ENCODE measurements at regions not wholly inside any gene's neighbourhood (a gene's known extent, or its start where the extent isn't known, plus 50 kb on each side); places are given as distances from the start of the nearest gene placed in this dataset.

DNA sequence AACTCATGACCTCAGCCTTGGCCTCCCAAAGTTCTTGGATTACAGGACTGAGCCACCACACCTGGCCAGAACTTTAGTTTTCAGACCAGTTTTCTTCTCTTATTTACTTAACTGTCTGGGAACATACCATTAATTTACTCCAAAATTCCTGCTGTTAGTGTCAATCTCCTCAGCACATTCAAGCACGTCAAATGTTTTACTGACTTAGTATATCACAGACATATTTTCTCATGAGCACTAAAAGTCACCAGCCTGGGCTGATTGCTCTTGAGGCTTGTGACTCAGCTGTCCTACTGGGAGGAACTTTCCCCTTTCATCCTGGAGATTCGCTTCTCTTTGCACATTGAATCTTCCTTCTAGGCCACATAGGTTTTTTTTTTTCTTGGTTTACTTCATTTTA, 109.6 kb downstream of the PCDH18 start:
- CTCF ChIA-PET, result no interaction called here
- no peaks in the 10 kb centered on the region for H3K36me3 ChIP-seq (replicated peaks in 1 of 2; ENCODE audit: control extremely low read depth in 1 of 2, control insufficient read depth in 1 of 2, extremely low read depth in 1 of 2, insufficient read depth in 2 of 2, low read length in 1 of 2)
- DNase-seq, result no peak
- POLR2A ChIA-PET, result no interaction called here
- no peak overlapping the region for H2AFZ ChIP-seq (ENCODE audit: insufficient read depth, low read depth, low read length, poor library complexity, severe bottlenecking)
- 100% methylated on average over 1 of the region's 2 CpGs for WGBS (ENCODE audit: insufficient coverage)
- H3K27me3 ChIP-seq (replicated peaks in 1 of 4; ENCODE audit: control extremely low read depth in 1 of 4, control insufficient read depth in 3 of 4, insufficient read depth in 4 of 4, low read length in 3 of 4), result no peaks in the 10 kb centered on the region
- Mint-ChIP-seq H3K9me3 (ENCODE audit: insufficient read depth) (peaks cover 2% of the 10 kb centered on the region), H3K27me3 (no peaks in the 10 kb centered on the region), H3K4me1 (no peaks in the 10 kb centered on the region), H3K4me3 (no peak overlapping the region), H3K27ac (no peak overlapping the region)
- no peak overlapping the region for H3K4me2 ChIP-seq (replicated peaks; ENCODE audit: low read depth, low read length, poor library complexity, severe bottlenecking)
- intact Hi-C loops (cut with micrococcal nuclease), result no loop called here
- H3K4me1 ChIP-seq (ENCODE audit: control insufficient read depth in 2 of 2, insufficient read depth in 2 of 2, low read length in 2 of 2), result no peaks in the 10 kb centered on the region
- H3K79me2 ChIP-seq (ENCODE audit: control insufficient read depth, insufficient read depth, low read length), result no peaks in the 10 kb centered on the region
- H4K20me1 ChIP-seq (ENCODE audit: control insufficient read depth, insufficient read depth, low read length, poor library complexity, severe bottlenecking), result no peaks in the 10 kb centered on the region
- no peak overlapping the region for H3K27ac ChIP-seq (ENCODE audit: low read length in 2 of 2)
- no peak overlapping the region for H3K9ac ChIP-seq (ENCODE audit: low read length)
- H3K9me3 ChIP-seq (ENCODE audit: control extremely low read depth in 1 of 3, control insufficient read depth in 2 of 3, insufficient read depth in 1 of 3, low read length in 2 of 3), result peaks cover 0 to 12% (median 2%) of the 10 kb centered on the region in 3 donors
- TF ChIP-seq EZH2 (IDR thresholded peaks at IDR 0.05; ENCODE audit: borderline replicate concordance, insufficient read depth, low read depth, low read length, poor library complexity, severe bottlenecking), result no peak
- TF ChIP-seq, protein P1, sequence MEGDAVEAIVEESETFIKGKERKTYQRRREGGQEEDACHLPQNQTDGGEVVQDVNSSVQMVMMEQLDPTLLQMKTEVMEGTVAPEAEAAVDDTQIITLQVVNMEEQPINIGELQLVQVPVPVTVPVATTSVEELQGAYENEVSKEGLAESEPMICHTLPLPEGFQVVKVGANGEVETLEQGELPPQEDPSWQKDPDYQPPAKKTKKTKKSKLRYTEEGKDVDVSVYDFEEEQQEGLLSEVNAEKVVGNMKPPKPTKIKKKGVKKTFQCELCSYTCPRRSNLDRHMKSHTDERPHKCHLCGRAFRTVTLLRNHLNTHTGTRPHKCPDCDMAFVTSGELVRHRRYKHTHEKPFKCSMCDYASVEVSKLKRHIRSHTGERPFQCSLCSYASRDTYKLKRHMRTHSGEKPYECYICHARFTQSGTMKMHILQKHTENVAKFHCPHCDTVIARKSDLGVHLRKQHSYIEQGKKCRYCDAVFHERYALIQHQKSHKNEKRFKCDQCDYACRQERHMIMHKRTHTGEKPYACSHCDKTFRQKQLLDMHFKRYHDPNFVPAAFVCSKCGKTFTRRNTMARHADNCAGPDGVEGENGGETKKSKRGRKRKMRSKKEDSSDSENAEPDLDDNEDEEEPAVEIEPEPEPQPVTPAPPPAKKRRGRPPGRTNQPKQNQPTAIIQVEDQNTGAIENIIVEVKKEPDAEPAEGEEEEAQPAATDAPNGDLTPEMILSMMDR (IDR thresholded peaks at IDR 0.05), result no peak
- ATAC-seq (ENCODE audit: low read depth), result no peak
- no peak overlapping the region for H3K4me3 ChIP-seq (ENCODE audit: control extremely low read depth in 1 of 5, extremely low read depth in 1 of 5, insufficient read depth in 1 of 5, low read depth in 2 of 5, low read length in 4 of 5)

DNA sequence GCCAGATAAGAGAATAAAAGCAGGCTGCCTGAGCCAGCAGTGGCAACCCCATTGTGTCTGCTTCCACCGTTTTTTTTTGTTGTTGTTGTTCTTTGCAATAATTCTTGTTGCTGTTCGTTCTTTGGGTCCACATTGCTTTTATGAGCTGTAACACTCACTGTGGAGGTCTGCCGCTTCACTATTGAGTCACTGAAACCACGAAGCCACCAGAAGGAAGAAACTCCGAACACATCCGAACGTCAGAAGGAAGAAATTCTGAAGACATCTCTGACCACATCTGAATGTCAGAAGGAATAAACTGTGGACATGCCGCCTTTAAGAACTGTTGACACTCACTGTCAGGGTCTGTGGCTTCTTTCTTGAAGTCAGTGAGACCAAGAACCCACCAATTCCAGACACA, 110.5 kb downstream of the PCDH18 start:
- no peak for TF ChIP-seq EZH2 (IDR thresholded peaks at IDR 0.05; ENCODE audit: borderline replicate concordance, insufficient read depth, low read depth, low read length, poor library complexity, severe bottlenecking)
- TF ChIP-seq, protein P1 (IDR thresholded peaks at IDR 0.05), result no peak
- CTCF ChIA-PET, result no interaction called here

More for the DNA sequence above, 110.5 kb downstream of the PCDH18 start:
- no peak overlapping the region for H3K9ac ChIP-seq (ENCODE audit: low read length)
- no peaks in the 10 kb centered on the region for H3K36me3 ChIP-seq (replicated peaks in 1 of 2; ENCODE audit: control extremely low read depth in 1 of 2, control insufficient read depth in 1 of 2, extremely low read depth in 1 of 2, insufficient read depth in 2 of 2, low read length in 1 of 2)
- H3K4me1 ChIP-seq (ENCODE audit: control insufficient read depth in 2 of 2, insufficient read depth in 2 of 2, low read length in 2 of 2), result no peaks in the 10 kb centered on the region
- H3K9me3 Mint-ChIP-seq (ENCODE audit: insufficient read depth), result peaks cover 2% of the 10 kb centered on the region
- DNase-seq, result no peak
- WGBS (ENCODE audit: insufficient coverage), result 82% methylated on average over 7 of the region's 8 CpGs
- no peaks in the 10 kb centered on the region for H3K79me2 ChIP-seq (ENCODE audit: control insufficient read depth, insufficient read depth, low read length)
- no peaks in the 10 kb centered on the region for H4K20me1 ChIP-seq (ENCODE audit: control insufficient read depth, insufficient read depth, low read length, poor library complexity, severe bottlenecking)
- no peak overlapping the region for H3K4me3 Mint-ChIP-seq
- H3K9me3 ChIP-seq (ENCODE audit: control extremely low read depth in 1 of 3, control insufficient read depth in 2 of 3, insufficient read depth in 1 of 3, low read length in 2 of 3), result peaks cover 0 to 12% (median 2%) of the 10 kb centered on the region in 3 donors
- H3K27ac ChIP-seq (ENCODE audit: low read length in 2 of 2), result no peak overlapping the region
- no peak overlapping the region for H3K4me3 ChIP-seq (ENCODE audit: control extremely low read depth in 1 of 5, extremely low read depth in 1 of 5, insufficient read depth in 1 of 5, low read depth in 2 of 5, low read length in 4 of 5)
- H3K4me1 Mint-ChIP-seq, result no peaks in the 10 kb centered on the region
- H2AFZ ChIP-seq (ENCODE audit: insufficient read depth, low read depth, low read length, poor library complexity, severe bottlenecking), result no peak overlapping the region
- POLR2A ChIA-PET, result no interaction called here
- no peaks in the 10 kb centered on the region for H3K27me3 Mint-ChIP-seq
- H3K27me3 ChIP-seq (replicated peaks in 1 of 4; ENCODE audit: control extremely low read depth in 1 of 4, control insufficient read depth in 3 of 4, insufficient read depth in 4 of 4, low read length in 3 of 4), result no peaks in the 10 kb centered on the region
- no peak overlapping the region for H3K4me2 ChIP-seq (replicated peaks; ENCODE audit: low read depth, low read length, poor library complexity, severe bottlenecking)
- ATAC-seq (ENCODE audit: low read depth), result no peak
- intact Hi-C loops (cut with micrococcal nuclease), result no loop called here
- H3K27ac Mint-ChIP-seq, result no peak overlapping the region
